Skeletal muscle cell (primary cell): ENCODE measurements at regions not wholly inside any gene's neighbourhood (a gene's known extent, or its start where the extent isn't known, plus 50 kb on each side); places are given as distances from the start of the nearest gene placed in this dataset.
A peak's percentile ranks its signal among the peaks of the same experiment; 100 is the strongest.

ENCODE experiments used
- DNase-seq: peaks from one replicate; pipeline ENCODE4 v3.0.0-alpha.2; 2010; ENCODE audit warnings: low read depth
- H3K4me3 ChIP-seq: 2 replicates; pipeline ENCODE4 v1.5.1; 2011; ENCODE audit warnings: low read depth, mild to moderate bottlenecking, control low read depth, low read length, moderate library complexity

- DNase-seq = no peak
- no peak overlapping the region for H3K4me3 ChIP-seq
Observed at GRCh38 chr5:167440846-167441245, 850.6 kb upstream of the WWC1 start.

GRCh38 chr5:167442922-167443321 is 848.5 kb upstream of the WWC1 start:
- DNase-seq = peak; percentile 49
- H3K4me3 ChIP-seq = no peak overlapping the region

- DNase-seq = no peak
- no peak overlapping the region for H3K4me3 ChIP-seq
Observed at GRCh38 chr5:167447466-167448375, 843.7 kb upstream of the WWC1 start.

GRCh38 chr5:167448376-167448775 is 843.1 kb upstream of the WWC1 start:
- no peak for DNase-seq
- H3K4me3 ChIP-seq = no peak overlapping the region

GRCh38 chr5:167451076-167451475 is 840.4 kb upstream of the WWC1 start:
- no peak overlapping the region for H3K4me3 ChIP-seq
- peak; percentile 29 for DNase-seq

GRCh38 chr5:167452136-167452535 is 839.3 kb upstream of the WWC1 start:
- no peak for DNase-seq

GRCh38 chr5:167453246-167454030 is 838.0 kb upstream of the WWC1 start:
- DNase-seq = no peak
- no peak overlapping the region for H3K4me3 ChIP-seq

More at GRCh38 chr5:167452136-167452535, 839.3 kb upstream of the WWC1 start:
- H3K4me3 ChIP-seq = no peak overlapping the region

- no peak for DNase-seq
- H3K4me3 ChIP-seq = no peak overlapping the region
Observed at GRCh38 chr5:167458412-167458811, 833.0 kb upstream of the WWC1 start.

- no peak for DNase-seq
- H3K4me3 ChIP-seq = no peak overlapping the region
Observed at GRCh38 chr5:167460449-167461020, 830.9 kb upstream of the WWC1 start.

GRCh38 chr5:167463939-167464338 is 827.5 kb upstream of the WWC1 start:
- no peak for DNase-seq

GRCh38 chr5:167466992-167467391 is 824.5 kb upstream of the WWC1 start:
- H3K4me3 ChIP-seq = no peak overlapping the region
- no peak for DNase-seq

More at GRCh38 chr5:167463939-167464338, 827.5 kb upstream of the WWC1 start:
- no peak overlapping the region for H3K4me3 ChIP-seq

GRCh38 chr5:167472566-167473108 is 818.8 kb upstream of the WWC1 start:
- H3K4me3 ChIP-seq = no peak overlapping the region
- no peak for DNase-seq

GRCh38 chr5:167478188-167478587 is 813.3 kb upstream of the WWC1 start:
- no peak for DNase-seq
- no peak overlapping the region for H3K4me3 ChIP-seq

GRCh38 chr5:167479779-167480178 is 811.7 kb upstream of the WWC1 start:
- no peak for DNase-seq
- H3K4me3 ChIP-seq = no peak overlapping the region

GRCh38 chr5:167481345-167481744 is 810.1 kb upstream of the WWC1 start:
- no peak overlapping the region for H3K4me3 ChIP-seq
- DNase-seq = no peak

- H3K4me3 ChIP-seq = no peak overlapping the region
- no peak for DNase-seq
Observed at GRCh38 chr5:167482555-167482954, 808.9 kb upstream of the WWC1 start.

GRCh38 chr5:167485061-167485774 is 806.2 kb upstream of the WWC1 start:
- DNase-seq = no peak
- no peak overlapping the region for H3K4me3 ChIP-seq

GRCh38 chr5:167488371-167488770 is 803.1 kb upstream of the WWC1 start:
- H3K4me3 ChIP-seq = no peak overlapping the region
- peak; percentile 79 for DNase-seq

- DNase-seq = peak; percentile 70
- no peak overlapping the region for H3K4me3 ChIP-seq
Observed at GRCh38 chr5:167489202-167489601, 802.2 kb upstream of the WWC1 start.
